Left renal cortex interstitium (tissue), 4 donors: ENCODE measurements at regions not wholly inside any gene's neighbourhood (a gene's known extent, or its start where the extent isn't known, plus 50 kb on each side); places are given as distances from the start of the nearest gene placed in this dataset.

Experiments
- DNase-seq, 4 donors: peaks; one replicate each; pipeline ENCODE4 v3.0.0-alpha.2; 2013; ENCODE audit warnings: low read depth in 4 of 4, low spot score in 2 of 4, missing footprints in 1 of 4

DNA sequence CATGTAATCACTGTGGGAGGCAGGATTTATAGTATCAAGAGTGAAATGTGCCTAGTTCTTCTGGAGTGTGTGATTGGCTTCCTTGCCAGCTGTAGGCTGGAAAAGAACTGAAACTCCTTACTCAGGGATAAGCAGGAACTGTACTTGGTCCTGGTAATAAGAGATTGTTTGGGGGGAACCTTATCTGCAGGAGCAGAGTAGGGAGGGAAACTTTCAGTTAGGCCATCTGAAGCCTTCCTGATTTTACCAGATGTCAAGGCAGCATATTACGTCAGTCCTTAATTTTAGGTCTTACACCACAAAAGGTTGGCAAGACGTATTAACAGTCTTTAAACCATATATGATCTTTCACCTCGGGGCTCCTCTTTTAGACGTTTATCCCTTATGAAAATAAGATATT is 231.5 kb upstream of the FMR1 start:
- no peak for DNase-seq

DNA sequence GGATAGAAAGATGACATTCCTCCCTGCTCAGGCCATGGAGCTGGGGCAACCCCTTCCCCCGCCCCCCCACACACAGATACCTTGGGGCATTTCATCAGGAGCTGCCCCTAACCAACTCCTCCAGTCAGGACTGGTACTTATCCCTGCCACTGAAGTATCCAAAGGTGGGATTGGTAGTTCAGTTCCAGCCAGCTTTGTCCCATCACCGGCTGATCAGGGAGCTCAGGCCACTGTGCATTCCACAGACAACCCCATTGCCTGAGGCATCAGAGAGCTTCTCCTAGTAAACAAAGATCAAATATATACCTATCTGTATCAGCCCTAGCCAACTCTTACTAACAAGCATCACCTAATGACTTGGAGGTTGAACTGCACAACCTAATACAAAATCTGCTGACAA is 218.2 kb upstream of the FMR1 start:
- DNase-seq, result no peak

DNA sequence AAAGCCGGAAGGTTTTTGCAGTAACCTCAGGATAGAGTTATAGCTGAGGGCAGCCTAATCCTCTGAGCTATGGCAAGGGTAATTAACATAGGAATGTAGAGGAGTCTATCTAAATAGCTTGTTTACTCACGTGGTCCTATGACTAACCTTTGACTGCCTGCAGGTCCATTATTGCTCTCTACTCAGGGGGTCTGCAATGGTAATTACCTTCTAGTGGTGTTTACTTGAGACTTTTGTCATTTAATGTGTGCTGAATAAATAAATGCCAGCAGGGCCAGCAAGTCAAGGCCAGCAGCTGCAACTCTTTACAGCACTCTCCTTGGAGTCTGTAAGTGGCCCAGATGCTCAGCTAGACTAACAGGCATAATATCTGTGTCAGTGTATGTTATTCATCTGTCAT is 212.7 kb upstream of the FMR1 start:
- DNase-seq, result no peak

DNA sequence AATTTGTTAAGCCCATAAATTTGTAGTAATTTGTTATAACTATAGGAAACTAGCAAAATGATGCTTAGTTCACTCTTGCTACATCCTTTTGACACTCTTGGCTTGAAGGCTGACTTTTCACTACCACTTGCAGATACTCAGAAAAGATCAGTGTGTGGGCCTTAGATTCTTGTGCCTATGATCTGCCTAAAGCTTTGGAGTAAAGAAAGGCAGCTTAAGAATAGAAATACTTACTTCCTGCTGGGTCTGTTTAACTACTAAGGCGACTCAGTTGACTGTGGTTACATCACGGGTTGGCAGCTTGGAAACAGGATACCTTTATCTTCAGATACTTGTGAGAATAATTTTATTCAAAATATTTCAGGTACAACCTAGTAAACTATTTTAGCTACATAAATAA is 201.4 kb upstream of the FMR1 start:
- DNase-seq, result no peak

DNA sequence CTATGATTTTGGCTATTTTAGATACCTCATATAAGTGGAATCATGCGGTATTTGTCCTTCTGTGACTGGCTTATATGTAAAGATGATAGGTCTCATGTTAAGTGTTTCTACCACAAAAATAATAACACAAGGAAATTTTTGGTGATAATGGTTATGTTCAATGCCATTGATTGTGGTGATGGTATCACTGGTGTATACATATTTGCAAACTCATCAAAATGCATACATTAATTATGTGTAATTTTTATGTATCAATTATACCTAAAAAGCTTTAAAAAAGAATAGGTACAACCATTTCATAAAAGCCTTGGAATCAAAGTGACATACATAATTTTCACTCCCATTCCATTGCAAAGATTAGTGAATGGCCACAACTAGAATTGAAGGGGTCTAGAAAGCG is 178.3 kb upstream of the FMR1 start:
- DNase-seq, result no peak

DNA sequence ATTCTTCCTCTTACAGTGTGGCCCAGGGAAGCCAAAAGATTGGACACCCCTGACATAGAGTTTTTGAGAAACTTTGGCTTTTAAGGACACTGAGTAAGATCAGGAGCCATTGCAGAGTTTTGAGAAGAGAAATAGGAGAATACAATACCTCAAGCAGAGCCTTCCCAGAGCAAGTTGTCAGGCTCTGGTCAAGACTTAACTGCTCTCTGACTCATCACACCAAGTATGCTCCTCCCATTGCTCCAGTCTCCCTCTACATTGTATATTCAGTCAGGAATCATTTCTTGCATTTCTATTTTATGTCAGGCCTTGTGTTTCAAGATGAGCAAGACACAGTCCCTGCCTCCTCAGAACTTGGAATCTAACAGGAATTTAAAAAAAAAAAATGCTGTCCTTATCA is 176.4 kb upstream of the FMR1 start:
- no peak for DNase-seq

DNA sequence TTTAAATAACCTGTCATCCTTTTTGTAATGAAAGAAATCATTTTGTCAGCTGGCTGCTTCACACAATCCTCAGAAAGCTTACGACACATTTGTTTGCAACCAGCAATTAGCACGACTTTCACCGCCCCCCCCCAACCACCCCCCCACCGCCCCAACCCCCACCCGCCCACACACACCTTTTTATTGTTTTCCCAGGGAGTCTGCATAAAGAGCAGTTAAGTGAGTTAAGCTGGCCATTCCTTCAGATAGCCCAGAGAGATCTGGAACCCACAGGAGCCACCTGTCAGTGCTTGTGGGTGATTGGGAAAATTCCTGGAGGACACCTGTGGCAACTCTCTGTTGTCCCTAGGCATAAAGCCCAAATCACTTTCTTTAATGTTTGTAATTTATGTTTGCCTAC is 175.7 kb upstream of the FMR1 start:
- no peak for DNase-seq

DNA sequence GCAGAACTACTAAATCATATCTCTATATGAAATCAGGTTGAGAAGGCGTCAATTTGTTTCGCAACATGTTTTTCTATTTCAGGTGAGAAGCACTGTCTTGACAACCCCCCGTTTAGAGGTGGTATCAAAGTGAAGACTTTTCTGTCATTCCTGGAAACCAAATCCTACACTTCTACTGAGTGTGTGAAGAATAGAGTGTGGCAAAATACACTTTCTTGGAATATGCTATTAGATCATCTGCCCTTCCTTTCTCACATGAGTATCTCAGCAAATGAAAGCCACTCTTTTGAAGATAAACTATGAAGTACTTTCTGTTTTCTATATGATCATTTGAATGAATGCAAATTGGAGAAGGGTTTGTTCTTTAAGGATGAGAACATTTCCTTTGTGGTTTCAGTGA is 174.0 kb upstream of the FMR1 start:
- no peak for DNase-seq

DNA sequence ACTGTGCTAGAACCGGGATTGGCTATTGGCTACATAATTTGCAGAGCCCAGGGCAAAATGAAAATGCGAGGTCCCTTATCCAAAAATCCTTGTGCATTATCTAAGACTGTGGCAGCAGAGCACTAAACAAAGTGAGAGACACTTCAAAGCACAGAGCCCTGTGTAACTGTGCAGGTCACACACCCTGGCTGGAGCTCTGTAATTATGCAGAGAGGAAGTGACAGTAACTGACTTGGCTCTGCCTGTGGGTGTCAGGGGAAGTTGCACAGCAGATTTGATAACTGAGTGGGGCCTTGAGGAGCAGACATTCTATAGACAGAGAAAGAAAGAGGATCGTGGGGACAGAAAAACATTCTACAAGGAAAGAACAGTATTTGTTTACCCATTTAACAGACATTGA is 173.5 kb upstream of the FMR1 start:
- no peak for DNase-seq

DNA sequence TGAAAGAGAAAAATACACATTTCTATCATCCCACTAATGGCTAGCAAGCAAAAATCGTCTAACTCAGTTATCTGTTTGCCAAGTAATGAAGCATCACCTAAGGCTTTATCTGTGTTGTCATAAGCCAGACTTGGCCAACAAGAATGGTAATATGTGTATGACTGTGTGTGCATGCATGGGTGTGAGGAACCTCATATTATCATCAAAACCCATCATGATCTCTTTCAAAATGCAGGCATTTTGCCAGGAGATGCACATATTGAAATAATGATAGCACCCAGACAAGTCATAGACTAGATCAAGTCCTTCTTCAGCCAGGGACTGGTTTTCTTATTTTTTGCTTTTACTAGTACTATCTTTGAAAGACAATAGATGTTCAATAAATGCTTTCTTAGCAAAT is 172.5 kb upstream of the FMR1 start:
- DNase-seq, result no peak

DNA sequence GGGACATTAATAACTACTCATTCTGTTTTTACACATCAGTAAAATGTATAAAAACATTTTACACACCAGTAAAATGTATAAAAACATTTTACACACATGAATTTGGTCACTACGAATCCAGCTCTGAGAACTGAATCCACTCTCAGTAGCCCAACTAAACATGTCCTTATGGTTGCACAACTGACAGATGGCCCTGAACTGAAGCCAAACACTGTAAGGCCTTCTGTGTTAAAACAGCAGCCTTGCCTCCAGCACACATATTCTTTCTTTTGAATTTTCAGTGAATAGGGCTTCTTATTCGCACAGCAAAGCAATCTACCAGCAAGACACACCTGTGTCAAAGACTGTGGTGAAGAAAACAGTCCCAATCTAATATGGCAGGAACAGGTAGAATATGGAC is 169.9 kb upstream of the FMR1 start:
- DNase-seq, result no peak

DNA sequence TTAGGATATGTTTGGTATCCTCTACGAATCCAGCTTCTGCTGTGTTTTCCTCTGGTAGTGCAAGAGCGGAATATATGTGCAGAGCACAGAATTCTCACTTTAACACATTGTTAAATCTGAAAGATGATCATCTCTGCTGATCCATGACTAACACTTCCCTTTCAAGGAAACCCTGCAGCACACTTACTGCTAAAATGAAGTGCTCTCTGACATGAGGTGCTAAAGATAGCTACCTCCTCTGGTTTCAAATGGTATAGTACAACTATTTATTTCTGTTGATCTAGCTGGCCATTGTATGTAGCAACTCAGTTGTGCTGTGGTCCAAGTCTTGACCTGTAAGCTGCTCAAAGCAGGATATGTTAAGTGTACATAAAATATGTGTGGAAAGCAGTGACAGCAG is 162.4 kb upstream of the FMR1 start:
- peak in 2 of 4 donors; percentile 2 to 3 for DNase-seq

DNA sequence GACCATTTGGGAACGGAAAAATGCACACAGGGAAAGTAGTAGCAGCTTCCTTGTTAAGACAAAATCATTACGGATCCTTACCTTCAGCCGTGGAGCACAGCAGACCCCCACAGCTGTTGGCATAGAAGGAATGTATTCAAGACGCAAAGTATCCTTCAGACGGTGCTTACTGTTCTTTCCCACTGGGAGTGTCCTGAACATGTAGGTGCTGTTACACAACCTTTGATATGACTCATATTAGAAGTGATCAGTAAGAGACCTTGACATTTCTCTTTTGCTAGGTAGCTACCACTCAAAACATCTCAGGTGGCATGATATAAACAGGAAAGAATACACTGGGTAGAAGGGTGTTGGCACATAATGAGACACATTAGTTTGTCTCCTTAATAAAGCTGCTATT is 154.0 kb upstream of the FMR1 start:
- no peak for DNase-seq

DNA sequence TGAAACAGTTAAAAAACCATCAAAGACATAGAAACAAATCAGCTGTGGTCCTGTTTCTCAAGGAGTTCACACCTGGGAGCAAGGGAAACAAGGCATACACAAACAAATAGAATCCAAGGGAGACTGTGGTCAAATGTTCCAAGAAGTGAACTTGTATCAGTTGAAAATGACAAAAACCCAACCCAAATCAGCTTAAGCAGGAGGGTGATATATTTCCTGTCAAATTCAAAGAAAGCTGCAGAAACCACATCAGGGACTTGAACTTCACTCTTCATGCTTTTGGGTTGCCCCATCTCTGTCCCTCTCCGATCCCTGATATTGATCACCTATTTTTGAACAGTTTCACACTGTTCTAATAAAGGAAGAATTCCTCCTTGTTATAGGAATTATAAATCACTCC is 148.6 kb upstream of the FMR1 start:
- no peak for DNase-seq

DNA sequence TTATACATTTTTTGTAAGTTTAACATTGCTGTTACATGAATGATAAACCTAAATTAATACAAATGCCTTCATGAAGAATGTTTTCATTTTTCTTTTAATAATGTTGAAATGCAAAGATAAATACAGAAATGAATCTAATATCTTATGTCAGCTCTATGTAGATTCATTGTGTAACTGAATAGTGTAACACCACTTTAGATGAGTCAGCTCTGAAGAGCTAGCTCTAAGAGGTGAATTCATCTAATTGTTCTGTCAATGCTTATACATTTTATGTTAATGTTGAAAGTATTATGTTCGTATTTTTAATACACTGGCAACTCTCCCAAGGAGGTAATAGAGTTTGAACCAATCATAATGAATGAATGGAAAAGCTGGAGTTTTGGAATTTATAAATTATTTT is 146.9 kb upstream of the FMR1 start:
- no peak for DNase-seq

DNA sequence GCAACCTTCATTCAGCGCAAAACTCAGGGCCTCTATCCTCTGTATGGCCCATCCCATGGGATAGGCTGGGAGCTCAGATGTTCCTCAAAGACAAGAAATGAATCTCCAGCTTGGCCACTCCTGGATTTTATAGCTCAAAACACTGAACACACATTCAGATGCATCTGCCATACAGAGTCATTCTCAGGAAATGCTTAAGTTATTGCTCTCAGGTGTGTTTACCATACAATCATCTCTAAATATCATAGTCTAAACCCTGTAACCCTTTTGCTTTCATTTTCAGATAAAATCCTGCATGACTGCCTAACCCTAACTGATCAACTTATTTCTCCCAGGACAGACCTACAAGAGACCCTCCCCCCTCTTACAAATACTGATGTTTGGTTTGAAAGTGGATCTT is 140.9 kb upstream of the FMR1 start:
- DNase-seq, result no peak

DNA sequence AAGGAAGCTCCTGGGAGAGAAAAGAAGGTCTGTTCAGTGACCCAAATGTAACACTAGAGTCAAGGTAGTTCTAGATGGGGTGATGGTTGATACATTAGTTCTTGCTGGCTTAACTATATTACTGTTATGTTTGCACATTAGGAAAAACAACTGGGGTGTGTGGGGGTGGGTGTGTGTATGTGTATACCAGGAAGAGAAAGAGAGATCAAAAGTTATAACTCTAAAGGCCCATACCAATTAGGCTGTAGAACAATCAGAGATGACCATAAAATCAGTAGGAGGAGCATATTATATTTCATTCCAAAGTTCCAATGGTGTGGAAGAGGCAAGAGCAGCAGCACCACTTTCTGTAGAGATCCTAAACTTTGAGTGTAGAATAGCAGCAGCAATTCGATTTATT is 134.7 kb upstream of the FMR1 start:
- DNase-seq, result no peak

DNA sequence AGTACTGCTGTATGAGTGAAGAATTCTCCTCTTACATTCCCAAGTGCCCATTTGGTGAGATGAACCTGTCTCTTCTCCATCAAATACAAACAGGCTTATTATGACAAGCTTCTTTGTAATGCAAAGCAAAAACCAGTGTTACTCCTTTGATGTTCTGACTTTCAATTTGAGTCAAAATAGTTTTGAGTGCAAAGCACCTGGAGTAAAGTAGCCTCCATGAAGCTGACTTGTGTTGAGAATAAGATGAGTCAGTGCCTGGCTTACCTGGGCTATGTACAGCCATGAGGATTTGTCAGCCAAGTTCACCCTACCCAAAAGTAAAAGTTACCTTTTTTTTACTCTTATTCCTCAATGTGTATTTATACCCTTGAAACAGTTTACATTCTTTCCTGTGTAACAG is 132.5 kb upstream of the FMR1 start:
- DNase-seq, result no peak

DNA sequence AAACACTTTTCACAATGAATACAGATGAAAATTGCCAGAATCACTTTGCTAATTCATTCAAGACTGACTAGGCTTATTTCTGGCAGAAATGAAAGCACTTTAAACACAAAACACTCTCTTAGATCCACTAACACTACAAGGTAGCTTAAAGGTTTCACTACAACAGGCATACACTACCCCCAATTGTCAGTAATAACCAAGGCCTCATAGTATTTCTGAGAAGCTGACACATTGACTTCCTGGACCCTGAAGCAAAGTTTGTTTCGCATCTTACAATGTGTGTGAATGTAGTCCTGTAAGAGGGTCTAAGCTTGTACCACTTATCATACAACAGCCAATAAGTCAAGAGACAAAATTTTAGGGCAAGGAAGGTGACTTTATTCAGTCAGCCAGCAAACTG is 129.9 kb upstream of the FMR1 start:
- DNase-seq, result no peak

DNA sequence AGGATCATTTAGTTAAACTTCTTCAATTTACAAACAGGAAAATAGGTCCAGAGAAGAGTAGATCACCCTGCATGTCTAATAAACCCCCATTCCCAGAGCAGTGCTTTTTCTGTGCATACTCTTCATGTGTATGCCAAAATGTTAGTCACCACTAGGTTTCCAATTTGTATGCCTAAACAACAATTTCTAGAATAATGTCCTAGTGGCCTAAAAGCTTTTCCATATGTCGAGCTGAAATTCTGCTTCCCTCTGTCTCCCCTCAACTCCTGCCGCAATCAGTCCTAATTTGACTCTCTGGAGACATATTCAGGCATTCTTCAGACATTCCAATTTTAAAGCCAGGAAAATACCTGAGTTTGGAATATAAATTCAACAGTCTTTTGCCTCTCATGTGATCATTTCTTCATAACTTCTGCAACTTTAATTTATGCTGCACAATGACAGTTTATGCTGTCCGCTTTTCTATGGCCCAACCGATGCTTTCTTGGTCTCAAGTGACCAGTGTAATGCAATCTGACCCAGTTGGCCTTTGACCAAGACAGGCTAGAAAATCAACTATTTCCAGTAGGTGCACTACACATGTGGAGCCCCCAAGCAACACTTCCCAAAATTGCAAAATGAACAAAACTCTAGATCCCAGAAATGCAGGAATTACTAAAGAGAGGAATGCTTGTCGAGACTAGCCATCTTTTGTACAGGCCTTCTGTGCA is 122.9 kb upstream of the FMR1 start:
- DNase-seq, result no peak

DNA sequence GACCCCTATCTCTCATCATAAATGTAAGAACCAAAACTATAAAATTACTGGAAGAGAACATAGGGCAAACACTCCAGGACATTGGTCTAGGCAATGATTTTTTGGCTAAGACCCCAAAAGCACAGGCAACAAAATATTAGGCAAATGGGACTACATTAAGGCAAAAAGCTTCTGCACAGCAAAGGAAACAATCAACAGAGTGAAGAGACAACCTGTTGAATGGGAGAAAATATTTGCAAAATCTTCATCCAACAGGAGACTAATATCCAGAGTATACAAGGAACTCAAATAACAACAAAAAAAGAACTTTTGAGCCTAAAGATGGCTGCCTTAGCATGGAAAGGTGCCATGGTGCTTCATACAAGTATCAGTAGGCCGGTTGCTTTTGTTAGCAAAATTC is 111.1 kb upstream of the FMR1 start:
- DNase-seq, result no peak

DNA sequence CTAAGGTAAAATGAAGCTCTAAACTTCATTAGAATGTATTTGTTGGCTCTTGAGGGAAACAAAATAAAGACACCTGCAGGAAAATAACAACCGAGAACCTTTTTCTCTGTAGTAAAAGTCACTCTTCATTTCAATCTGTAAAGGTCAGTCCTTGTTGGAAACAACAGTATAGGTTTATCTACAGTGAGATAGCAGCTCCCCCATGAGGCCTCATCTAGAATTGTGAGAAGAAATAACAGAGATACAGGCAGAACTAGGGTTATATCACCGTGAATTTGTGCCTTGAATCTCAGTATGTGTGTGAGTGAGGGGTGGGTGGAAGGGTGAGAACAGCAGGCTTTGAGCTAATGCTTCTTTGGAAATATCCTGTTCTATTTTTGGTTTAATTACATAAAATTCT is 107.8 kb upstream of the FMR1 start:
- peak in 1 of 4 donors; percentile 3 for DNase-seq

DNA sequence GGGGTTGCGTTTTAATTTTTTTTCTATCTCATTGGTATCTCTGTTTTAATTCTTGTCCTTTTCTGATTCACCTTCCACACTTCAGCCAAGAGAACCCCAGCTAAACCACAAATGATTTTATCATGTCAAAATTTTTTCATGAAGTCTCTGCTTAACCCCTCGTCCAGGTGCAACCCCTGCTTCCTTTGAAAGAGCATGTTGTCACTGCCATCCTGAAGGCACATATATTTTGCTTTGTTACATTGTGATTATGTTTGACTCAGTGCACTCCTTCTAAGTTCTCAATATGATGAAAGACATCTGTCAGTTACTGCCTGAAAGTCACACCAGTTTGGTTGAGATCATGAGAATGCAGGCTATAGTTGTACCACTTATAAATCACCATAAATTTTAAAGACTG is 99.9 kb upstream of the FMR1 start:
- no peak for DNase-seq
